GM10266 (cell line): ENCODE measurements at regions not wholly inside any gene's neighbourhood (a gene's known extent, or its start where the extent isn't known, plus 50 kb on each side); places are given as distances from the start of the nearest gene placed in this dataset.

ENCODE experiments used
- DNase-seq: peaks from one replicate; pipeline ENCODE4 v3.0.0; 2012; ENCODE audit errors: extremely low spot score
- TF ChIP-seq, protein P1 (sequence below): IDR thresholded peaks from 2 replicates; pipeline ENCODE4 v1.5.1; 2012; ENCODE audit warnings: mild to moderate bottlenecking, low read depth; ENCODE audit not compliant: control insufficient read depth, insufficient read depth; ENCODE audit errors: missing control alignments

DNA sequence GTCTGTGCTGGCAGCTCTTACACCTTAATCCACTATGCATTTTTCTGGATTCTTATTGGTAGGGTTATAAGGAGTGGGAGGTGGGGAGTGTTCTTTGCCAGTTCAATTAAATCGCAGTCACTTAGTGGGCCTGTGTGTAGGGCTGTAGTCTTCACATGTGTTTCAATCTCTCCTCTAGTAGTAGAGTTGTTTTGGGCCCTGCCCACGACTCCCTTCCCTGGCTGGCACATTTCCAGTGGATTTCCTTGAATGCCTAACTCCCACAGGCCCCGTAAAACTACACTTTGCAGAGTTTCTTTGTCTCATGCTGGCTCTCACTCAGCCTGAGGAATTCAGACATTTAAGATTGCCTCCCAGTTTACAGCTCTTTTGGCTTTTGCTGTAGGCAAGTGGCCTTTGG lies 414.0 kb upstream of the OPRM1 start:
- TF ChIP-seq, protein P1, sequence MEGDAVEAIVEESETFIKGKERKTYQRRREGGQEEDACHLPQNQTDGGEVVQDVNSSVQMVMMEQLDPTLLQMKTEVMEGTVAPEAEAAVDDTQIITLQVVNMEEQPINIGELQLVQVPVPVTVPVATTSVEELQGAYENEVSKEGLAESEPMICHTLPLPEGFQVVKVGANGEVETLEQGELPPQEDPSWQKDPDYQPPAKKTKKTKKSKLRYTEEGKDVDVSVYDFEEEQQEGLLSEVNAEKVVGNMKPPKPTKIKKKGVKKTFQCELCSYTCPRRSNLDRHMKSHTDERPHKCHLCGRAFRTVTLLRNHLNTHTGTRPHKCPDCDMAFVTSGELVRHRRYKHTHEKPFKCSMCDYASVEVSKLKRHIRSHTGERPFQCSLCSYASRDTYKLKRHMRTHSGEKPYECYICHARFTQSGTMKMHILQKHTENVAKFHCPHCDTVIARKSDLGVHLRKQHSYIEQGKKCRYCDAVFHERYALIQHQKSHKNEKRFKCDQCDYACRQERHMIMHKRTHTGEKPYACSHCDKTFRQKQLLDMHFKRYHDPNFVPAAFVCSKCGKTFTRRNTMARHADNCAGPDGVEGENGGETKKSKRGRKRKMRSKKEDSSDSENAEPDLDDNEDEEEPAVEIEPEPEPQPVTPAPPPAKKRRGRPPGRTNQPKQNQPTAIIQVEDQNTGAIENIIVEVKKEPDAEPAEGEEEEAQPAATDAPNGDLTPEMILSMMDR: no peak
- no peak for DNase-seq

DNA sequence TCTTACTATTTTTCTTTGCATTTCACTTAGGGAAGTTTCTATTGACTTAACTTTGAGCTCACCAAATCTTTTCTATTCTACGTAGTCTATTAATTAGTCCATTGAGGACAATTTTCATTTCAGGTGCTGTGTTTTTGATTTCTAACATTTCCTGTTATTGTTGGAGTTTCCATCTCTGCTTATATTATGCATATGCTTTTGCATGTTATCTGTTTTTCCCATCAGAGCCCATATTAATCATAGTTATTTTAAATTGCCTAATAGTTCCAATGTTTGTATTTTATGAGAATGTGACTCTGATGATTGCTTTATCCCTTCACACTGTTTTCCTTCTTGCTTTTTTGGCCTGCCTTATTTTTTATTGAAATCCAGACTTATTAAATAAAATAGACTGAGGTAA lies 414.5 kb upstream of the OPRM1 start:
- DNase-seq: no peak
- TF ChIP-seq, protein P1: no peak

DNA sequence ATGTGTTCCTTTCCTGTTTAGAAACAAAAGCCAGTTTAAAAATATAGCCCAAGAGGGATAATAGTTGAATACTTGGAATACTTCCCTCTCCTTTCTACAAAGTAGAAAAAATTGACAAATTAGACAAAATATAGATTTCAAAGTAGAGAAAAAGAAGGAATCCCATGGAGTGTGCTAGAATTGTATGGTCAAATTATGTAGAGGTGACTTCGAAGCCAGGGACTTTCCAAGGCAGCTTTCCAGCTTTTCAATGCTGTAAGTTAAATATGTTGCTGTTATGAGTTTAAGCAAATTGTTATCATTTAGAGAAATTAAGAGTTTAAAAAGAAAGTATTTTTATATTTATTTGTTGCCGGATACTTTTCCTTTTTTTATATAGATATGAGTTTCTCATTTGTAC lies 415.5 kb upstream of the OPRM1 start:
- DNase-seq: no peak
- TF ChIP-seq, protein P1: no peak

DNA sequence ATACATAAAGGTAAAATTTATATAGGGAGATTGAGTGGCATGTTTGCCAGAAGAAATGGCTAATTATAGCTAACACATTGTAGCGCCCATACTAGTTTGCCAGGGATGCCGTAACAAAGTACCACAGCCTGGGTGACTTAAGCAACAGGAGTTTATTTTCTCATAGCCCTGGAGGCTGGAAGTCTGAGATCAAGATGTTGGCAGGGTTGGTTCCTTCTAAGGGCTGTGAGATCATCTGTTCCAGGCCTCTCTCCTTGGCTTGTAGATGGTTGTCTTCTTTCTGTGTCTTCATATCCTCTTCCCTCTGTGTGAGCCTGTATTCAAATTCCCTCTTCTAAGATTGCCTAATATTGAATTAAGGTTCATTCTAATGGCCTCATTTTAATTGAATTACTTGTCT lies 417.5 kb upstream of the OPRM1 start:
- TF ChIP-seq, protein P1: no peak
- DNase-seq: no peak

DNA sequence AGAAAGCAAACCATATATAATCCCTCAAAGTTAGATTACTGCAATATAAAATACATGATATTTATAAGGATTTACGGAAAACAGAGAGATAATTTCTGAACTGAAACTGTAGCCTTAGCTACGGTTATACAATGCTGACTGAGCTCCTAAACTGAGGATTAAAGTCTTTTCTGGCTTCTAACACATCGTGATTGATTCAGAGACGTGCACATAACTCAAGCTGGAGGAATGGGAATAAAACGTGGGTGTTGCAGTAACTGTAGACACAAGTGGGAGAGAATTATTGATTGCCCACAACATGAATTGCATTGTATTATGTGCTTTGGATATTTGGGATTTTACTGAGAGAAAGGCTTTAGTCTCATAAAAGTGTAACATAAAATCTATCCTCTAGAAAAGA lies 418.0 kb upstream of the OPRM1 start:
- TF ChIP-seq, protein P1: no peak
- DNase-seq: no peak

DNA sequence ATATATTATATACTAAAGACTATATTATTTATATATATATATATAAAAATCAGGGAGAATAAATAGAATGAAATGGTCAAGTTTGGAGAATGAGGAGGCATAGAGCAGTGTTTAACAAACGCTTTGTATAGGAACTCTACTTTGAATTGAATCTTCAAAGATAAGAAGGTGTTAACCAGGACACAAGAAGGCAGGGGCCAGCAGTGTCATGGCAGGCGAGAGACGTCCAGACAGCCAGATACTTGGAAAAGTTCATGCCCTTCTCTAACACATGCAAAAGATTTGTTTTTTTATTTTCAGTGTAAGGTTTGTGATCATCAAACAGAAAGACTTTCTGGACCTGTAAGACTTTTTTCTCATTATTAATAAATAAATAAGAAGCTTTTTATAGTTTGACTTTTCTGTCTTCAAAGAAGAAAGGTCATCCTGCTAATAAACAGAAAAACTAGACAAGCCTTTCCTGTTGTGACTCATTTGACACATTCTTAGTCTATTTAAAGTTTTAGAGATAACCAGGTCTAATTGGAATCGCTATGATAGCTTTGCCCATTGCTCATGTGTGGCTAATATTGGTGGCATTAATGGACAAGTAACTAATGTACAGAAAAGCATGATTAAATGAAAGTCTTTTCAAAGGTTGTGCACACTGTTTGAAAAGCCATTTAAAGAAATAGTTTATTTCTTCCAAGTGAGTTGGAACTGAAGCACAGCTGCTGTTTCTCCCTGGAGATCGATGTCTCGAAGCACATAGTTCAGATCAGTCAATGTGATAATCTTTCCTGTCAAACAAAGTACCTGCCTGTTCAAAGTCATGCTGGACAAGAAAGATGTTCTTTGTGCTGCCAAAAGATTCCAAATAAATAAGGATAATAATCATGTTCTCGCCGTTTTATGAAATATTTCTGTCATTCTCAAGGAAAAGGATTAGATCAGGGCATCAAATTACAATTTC lies 420.4 kb upstream of the OPRM1 start:
- TF ChIP-seq, protein P1: no peak
- no peak for DNase-seq

DNA sequence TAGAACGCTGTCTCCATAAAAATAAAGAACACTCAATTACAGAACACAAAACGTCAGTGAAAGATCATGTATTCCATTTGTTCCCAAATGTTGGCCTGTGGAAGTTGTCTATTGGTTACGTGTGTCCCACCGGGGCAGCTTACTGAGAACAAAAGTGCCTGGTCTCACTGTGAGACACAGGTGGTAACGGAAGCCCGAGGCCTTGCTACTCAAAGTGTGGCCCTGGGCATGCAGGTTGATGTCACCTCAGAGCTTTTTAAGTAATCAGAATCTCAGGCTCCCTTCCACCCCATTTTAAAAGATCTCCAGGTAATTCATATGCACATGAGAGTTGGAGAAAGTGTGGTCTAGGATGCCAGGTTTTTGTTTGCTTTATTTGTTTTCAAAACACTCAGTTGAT lies 422.5 kb upstream of the OPRM1 start:
- DNase-seq: no peak
- TF ChIP-seq, protein P1: no peak
